ENCODE measurements at regions not wholly inside any gene's neighbourhood (a gene's known extent, or its start where the extent isn't known, plus 50 kb on each side); places are given as distances from the start of the nearest gene placed in this dataset.
A peak's percentile ranks its signal among the peaks of the same experiment; 100 is the strongest.
"Not testable (repeated sequence)": the region's sequence is repeated elsewhere in the genome, so short reads cannot be mapped to it uniquely, and the experiment has no call there.

DNA sequence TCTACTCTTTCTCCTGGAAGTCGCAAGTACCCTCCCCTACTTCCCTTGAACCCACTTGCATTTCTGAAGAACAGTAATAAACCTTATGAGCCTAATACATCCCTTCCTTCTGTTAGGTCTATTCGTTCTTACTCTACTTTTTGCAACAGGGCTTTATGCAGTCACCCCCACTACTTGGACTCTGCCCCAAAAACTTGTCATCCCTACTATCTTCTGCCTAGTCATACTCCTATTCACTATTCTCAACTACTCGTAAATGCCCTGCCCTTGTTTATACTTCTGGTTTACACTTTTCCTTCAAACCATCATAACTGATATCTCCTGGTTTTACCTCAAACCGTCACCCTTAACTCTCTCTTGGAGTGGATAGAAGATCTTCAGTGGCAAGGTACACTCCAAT lies 55.2 kb upstream of the SLIT2 start:
- no peak for DNase-seq

DNA sequence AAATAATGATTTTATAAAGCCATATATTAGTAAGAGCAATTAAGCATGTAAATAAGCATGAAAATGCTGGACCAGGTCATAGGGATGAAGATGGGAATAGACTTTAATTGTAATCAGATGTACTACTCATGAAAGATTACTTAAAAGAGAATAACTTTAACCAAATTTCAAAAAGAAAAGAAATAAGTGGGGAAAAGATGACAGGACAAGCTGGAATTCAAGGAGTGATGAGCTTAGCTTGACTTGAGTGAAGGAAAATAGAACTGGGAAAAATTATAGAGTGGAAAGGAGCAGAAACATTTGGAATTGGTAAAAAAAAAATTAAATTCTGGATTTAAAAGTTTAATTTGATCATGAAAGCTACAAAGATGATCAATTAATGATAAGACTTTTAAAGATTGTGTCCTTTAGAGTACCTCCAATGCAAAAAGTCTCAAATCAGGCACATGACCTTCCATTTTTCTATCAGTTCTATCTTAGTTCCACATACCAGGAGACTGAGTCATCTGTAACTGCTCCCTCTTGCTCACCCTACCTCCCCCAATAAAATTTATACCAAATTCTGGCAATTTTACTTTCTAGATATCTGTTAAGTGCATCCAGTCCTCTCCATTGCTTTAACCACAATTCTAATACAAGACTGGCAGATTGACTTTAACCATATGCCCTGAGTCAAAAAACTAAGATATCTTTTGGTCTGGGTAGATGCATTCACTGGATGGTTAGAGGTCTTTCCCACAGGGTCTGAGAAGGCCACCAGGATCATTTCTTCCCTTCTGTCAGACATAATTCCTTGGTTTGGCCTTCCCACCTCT lies 56.4 kb upstream of the SLIT2 start:
- no peak for DNase-seq

DNA sequence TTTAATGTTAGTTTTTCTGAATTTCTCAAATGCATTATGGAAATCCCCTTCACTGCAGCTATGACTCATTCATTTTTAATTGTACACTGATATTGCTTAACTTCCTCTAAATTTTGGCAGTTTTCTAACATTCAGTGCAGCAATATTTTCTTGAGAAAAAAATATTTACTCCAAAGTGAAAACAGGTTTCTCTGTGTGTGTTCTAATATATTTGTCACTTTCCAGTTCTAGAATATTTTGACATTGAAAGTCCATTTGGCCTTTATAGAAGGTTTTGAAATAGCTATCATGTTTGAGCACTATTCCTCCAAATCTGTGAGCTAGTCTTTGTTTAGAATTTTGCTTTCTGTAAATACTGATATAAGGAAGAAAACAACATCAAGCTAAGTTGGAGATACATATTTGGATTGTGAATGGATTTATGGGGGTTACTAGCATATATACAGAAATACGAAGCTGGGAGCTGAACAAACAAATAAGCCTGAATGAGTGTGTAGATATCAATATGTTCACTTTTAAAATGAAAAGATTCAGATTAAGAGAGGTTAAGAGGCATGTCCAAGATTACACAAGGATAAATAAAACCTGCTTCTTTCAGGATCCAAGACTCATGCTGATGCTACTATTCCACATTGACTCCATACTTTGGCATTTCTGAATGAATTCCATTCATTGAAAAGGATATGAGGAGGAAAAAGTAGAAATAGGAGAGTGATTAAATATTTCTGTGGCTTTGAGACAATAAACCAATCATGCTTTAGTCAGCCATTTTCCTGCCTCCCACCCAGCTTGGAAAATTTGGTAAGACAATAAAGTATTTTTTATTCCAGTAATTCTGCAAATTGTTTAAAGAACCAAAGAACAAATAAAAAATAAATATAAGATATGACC lies 57.3 kb upstream of the SLIT2 start:
- peak; percentile 29 for DNase-seq

DNA sequence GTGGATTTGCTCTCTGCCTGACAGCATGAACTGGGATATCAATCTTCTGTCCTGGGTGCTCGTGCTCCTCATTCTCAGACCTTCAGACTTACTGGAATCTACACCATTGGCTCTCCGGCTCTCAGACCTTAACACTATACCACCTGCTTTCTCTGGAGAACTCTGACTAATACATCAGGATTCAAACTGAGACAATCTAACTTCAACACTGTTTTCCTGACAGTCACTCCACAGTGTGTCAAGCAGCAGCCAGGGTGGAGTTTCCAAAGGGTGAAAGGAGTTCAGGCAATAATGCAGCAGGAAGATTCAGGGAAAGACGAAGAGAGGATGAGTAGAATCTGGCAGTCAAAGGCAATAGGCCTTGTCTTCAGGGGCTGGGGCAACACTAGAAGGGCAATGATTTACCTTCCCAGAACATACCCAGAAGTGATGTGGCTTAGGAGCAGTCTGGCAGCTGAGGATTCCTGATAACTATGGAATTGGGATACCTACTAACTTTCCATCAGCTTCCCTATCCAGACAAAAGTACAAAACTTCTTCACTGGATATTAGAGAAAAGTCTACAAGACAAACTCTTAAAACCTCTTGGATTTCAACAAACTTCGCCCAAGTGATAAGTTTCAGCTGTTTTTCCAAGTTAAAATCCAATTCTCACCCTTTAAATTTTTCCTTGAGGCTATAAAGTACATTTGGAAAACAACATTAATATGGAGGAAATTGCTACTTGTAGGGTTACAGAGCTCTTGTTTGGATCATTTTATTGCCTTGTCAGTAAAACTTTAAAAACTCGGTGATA lies 58.4 kb upstream of the SLIT2 start:
- DNase-seq = no peak

DNA sequence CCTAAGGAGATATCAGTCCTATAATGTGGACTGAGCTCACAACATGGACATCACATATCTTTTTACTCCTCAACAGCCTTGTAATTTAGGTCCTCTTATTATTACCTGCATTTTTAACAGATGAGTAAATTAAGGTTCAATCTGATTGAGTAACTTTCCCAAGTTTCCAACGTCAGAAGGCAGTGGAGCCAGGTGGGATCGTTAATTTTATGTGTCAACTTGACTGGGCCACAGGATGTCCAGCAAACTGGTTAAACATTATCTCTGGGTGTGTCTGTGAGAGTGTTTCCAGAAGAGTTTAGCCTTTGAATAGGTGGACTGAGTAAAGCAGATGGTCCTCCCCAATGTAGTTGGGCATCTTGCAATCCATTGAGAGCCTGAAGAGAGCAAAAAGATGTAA lies 59.0 kb upstream of the SLIT2 start:
- no peak for DNase-seq

DNA sequence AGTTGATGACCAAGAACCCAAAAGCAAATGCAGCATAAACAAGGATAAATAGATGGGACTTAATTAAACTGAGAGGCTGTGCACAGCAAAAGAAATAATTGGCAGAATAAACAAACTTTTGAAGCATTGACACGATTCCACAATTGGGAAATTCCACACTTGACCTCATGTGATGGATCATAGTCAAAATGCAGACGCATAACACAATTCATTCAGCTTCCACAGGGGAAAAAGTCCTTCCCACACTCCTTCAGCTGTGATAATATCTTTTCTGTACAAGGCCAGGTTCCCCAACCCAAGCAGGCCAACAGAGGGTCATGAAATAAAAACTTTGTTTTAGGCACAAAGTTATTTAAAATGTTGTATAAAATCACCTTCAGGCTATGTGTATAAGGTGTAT lies 66.6 kb upstream of the SLIT2 start:
- DNase-seq = no peak

DNA sequence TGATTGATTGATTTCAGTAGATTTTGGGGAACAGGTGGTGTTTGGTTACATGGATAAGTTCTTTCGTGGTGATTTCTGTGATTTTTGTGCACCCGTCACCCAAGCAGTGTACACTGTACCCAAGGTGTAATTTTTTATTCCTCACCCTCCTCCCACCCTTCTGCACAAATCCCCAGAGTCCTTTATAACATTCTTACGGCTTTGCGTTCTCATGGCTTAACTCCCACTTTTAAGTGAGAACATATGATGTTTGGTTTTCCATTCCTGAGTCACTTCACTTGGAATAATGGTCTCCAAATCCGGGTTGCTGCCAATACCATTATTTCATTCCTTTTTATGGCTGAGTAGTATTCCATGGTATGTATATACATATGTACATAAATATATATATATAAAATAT lies 68.6 kb upstream of the SLIT2 start:
- DNase-seq = not testable (repeated sequence)

DNA sequence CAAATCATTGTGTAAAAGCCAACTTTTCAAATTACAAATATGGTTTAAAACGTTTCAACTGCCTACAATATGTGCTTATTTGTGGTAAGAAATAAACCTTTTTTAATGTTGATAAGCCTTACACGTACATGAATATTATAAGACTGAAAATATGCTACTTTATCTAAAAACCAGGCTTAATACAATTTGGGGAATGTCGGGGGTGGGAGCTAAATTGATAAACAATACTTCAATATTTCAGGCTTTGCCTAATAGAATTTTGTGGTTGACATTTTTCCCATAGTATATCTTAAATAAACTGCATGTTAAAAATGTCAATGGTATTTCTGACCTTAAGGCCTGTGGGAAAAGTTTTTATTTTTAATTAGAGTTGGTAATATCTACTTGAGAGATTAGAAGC lies 69.8 kb upstream of the SLIT2 start:
- no peak for DNase-seq

DNA sequence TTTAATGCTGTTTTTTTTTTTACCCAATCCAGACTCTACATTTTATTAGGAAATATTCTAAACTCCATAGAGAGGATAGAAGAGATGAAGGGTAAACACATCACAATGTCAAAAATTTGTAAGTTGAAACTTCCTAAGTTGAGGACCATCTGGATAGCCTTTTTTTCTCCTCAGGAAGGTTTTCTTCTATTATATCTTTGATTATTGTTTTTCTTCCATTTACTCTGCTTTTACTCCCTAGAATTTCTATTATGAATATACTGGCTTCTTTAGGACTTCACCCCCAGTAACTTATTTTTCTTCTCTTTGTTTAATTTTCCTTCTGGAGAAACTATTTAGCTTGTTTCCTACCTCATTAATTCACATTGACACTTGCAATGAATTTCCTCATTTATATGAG lies 71.2 kb upstream of the SLIT2 start:
- DNase-seq = no peak

DNA sequence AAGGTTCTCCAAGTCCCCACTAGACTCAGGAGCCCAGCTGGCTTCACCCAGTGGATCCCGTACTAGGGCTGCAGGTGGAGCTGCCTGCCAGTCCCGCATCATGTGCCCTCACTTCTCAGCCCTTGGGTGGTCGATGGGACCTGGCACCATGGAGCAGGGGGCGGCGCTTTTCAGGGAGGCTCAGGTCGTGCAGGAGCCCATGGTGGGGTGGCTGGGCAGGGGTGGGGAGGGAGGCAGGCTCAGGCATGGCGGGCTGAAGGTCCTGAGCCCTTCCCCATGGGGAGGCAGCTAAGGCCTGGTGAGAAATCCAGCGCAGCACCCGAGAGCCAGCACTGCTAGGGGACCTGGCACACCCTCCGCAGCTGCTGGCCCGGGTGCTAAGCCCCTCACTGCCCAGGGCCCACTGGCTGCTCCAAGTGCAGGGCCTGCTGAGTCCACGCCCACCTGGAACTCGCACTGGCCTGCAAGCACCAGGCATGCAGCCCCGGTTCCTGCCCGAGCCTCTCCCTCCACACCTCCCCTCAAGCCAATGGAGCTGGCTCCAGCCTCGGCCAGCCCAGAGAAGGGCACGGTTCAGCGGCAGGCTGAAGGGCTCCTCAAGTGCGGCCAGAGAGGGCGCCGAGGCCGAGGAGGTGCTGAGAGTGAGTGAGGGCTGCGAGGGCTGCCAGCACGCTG lies 72.7 kb upstream of the SLIT2 start:
- no peak for DNase-seq

DNA sequence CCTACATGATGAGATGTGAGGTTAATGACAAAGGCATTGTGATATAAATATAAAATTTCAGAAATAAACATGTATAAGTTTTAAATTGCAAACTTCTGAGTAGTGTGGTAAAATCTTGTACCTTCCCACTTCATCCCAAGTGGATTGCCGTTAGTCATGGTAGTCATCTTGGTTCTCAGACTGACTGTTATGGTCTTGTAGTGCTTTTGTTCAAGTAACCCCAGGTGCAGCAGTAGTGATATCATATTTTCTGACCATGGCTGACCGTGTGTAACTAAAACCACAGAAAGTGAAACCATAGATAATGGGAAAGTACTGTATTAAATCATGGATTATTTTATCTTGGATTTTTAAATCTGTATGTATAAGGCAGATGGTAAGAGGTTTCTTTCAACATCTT lies 74.8 kb upstream of the SLIT2 start:
- DNase-seq = no peak

DNA sequence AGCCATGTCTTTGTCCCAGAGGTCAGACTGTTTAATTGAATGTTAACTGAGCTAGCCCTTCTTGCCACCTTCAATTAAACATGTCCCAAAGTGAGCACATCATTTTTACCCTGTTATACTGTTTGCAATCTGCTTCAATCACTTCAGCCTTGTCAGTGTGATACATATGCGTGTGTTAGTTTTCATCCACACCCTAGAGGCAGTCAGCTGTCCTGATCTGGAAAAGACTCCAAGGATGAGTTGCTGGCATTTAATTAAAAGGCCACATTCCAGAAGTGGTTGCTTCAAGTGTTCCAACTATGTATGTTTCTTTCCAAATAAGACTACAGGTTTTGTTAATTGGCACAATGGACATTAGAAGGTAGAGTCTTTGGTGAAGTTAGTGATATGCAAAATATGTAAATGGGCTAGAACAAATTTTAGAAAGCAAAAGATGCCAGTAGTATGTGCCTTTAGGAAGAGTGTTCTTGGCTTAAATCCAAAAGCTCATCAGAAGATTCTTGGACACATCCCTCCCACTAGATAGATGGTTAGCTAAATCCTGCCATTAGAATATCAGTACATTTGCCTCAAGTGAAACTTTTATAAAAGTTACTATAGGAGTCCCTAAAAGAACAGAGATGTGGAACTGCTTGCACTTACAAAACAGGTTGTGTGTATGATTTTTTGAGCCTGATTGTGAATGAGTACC lies 79.5 kb upstream of the SLIT2 start:
- DNase-seq = no peak

DNA sequence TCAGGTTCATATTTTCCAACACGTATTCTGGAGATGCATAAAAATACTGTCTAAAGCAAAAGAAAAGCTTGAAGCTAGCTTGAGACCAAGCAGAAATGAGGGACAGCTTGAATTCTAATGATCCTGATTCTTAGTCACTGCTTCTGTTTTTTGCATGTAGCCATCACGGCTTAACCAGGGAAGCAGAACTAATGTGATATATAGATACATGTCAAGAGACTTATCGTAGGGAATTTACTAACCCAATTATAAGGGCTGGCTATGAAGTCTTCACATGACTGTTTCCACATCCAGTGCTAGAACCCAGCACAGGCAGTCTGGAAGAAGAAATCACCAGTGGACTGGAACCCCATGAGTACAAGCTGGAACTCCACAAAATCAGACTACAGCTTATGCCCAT lies 85.2 kb upstream of the SLIT2 start:
- DNase-seq = no peak

DNA sequence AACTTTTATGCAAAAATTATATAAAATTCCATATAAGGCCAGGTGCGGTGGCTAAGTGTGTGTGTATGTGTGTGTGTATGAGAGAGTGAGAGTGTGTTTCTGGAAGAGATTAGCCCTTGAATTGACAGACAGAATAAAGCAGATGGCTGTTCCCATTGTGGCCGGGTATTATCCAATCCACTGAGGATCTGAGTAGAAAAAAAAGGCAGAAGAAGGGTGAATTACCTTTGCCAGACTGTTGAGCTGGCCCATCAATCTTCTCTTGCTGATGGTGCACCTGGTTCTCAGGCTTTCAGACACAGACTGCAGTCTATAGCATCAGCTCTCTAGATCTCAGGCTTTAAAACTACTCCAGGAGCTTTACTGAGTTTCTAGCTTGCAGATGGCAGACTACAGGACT lies 92.2 kb upstream of the SLIT2 start:
- no peak for DNase-seq

DNA sequence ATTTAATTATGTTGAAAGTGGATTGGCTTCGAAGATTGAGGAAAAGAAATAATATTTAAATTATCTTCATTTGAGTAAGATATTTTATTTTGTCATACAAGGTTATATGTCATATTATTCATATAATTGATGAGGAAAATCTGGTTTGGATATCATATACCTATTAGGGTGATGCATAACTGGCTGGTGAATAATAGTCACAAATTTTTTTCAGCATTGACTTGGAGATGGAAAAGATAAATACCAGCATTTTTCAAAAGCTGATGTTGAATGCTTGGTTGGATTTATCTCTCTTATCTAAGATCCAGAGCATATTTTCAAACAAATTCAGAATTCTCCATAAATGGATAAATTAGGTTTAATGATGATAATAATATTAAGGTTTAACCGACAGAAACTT lies 93.5 kb upstream of the SLIT2 start:
- DNase-seq = no peak

DNA sequence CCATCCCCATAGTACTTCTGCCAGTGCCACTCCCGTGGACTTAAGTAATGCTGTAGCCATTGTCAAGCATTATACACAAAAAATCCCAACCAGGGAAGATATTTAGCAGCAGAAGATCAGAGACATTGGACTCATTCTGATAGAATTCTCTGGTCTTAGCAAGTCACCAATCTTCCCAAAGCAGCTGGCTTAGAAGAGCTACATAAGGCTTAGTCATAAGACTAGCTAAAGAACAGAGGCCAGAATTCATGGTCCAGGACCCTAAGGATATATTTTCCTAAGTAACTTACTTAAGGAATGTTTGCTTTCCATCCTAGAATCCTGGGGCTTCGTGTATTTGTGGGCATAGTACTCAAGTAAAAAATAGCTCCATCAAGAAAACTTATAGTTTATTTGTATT lies 100.3 kb upstream of the SLIT2 start:
- no peak for DNase-seq

DNA sequence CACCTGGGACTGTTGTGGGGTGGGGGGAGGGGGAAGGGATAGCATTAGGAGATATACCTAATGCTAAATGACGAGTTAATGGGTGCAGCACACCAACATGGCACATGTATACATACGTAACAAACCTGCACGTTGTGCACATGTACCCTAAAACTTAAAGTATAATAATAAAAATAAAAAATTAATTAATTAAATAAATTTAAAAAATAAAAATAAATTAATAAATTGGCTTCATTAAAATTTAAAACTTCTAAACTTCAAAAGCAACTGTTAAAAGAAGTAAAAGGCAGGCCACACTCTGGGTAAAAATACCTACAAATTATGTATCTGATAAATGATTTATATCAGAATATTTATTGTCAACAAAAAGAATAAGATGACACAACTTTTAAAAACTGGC lies 102.6 kb upstream of the SLIT2 start:
- DNase-seq = not testable (repeated sequence)

DNA sequence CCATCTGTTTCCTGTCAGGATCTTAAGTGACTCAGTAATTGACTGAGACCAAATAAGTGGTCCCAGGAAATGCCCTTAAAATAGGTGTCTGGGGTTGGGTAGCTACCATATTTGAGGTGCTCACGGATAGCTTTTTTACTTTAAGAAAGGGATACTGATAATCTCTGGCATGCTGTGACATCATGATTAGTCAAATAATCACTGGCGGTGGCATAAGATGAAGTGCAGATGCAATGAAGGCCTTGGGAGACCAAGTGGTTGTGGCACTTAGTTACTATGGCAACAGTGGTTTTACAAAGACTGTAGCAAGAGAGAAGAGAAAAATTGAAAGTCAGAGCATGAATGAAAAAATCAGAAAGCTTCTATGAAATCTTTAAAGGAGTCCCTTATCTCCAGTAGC lies 114.5 kb upstream of the SLIT2 start:
- DNase-seq = no peak

DNA sequence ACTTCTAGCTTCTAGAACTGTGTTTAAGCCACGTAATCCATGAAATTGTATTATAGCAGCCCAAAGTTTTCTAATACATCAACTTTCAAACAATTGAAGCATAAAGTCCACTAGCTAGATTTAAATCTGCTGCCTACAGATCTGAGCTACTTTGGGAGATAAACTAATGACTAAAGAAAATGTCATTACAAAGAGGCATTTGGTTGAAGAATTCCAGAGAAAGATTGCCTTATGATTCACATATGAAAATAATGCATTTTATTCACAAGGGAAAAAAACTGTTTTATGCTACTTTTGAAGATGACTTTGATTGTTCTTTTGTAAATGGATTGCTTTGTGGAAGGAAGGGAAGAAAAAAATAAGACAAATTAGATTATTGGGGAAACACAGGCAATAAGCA lies 124.1 kb upstream of the SLIT2 start:
- no peak for DNase-seq

DNA sequence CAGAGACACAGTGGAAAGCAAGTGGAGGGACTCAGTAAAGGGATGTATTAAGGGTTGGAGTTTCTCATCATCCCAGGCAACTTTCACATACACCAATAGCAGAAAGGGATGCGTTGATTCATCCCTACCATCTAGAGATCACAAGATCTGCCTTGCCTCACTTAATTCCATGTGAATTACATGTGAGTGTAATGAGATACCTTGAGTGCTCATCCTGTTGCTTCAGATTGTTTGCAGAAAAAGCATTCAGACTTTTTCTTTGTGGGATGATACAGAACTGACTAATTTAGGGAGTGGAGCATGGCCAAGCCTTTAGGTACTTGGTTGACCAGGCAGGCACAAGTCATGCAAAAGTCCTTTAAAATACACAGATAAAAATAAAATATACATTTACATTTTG lies 124.8 kb upstream of the SLIT2 start:
- no peak for DNase-seq

DNA sequence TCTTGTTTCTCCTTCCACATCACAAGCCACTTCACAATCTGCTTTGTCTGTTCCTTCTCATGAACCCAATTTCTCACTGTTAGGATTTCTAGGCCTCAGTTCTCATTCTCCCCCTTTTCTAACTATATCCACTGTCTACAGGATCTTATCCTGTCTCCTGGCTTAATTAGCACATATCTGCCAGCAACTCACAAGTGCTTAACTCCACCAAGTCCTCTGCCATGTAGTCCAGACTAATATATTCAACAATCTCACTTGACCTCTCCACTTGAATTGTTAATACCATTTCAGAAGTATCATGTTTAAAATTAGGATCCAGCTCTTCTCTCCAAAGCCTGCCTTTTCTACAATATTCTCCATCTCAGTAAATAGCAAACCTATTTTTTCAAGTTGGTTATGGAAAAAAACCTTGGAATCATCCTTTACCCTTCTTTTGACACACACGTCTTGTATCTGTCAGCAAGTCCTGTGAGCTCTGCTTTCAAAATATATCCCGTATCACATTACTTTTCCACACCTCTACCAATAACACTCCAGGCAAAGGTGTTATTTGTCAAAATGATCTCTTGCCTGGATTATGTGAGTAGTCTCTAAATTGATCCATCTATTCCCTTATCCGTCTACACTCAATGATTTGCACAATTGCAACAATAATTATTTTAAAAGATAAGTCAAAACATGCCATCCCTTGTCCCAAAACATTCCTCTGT lies 127.2 kb upstream of the SLIT2 start:
- DNase-seq = no peak
